Activated T-cell treated with anti-CD3 and anti-CD28 coated beads, Interleukin-2, amount 50 U/mL, for 1 hour (primary cell): ENCODE measurements at regions not wholly inside any gene's neighbourhood (a gene's known extent, or its start where the extent isn't known, plus 50 kb on each side); places are given as distances from the start of the nearest gene placed in this dataset.
"Not testable (repeated sequence)": the region's sequence is repeated elsewhere in the genome, so short reads cannot be mapped to it uniquely, and the experiment has no call there.

Source experiments
- DNase-seq: peaks from one replicate; pipeline ENCODE4 v3.0.0-alpha.2; 2020

- DNase-seq, result no peak
Observed at GRCh38 chr3:72161881-72162595, 377.1 kb upstream of the PROK2 start.

- not testable (repeated sequence) for DNase-seq
Observed at GRCh38 chr3:72161285-72161684, 376.3 kb upstream of the PROK2 start.

- DNase-seq, result no peak
Observed at GRCh38 chr3:72160351-72160750, 375.4 kb upstream of the PROK2 start.

GRCh38 chr3:72159487-72159886 lies 374.5 kb upstream of the PROK2 start:
- no peak for DNase-seq

GRCh38 chr3:72158639-72159326 lies 373.8 kb upstream of the PROK2 start:
- no peak for DNase-seq

GRCh38 chr3:72157748-72158638 lies 373.0 kb upstream of the PROK2 start:
- no peak for DNase-seq

- no peak for DNase-seq
Observed at GRCh38 chr3:72155391-72156064, 370.6 kb upstream of the PROK2 start.

GRCh38 chr3:72154391-72155335 lies 369.7 kb upstream of the PROK2 start:
- no peak for DNase-seq

GRCh38 chr3:72153477-72154314 lies 368.7 kb upstream of the PROK2 start:
- no peak for DNase-seq

- DNase-seq, result no peak
Observed at GRCh38 chr3:72152551-72153476, 367.9 kb upstream of the PROK2 start.

- DNase-seq, result no peak
Observed at GRCh38 chr3:72151465-72152238, 366.7 kb upstream of the PROK2 start.

- no peak for DNase-seq
Observed at GRCh38 chr3:72150634-72151412, 365.9 kb upstream of the PROK2 start.

- no peak for DNase-seq
Observed at GRCh38 chr3:72149645-72150300, 364.8 kb upstream of the PROK2 start.

- DNase-seq, result no peak
Observed at GRCh38 chr3:72147600-72147999, 362.7 kb upstream of the PROK2 start.

GRCh38 chr3:72145506-72146380 lies 360.8 kb upstream of the PROK2 start:
- no peak for DNase-seq

GRCh38 chr3:72144773-72145505 lies 360.0 kb upstream of the PROK2 start:
- no peak for DNase-seq
